ENCODE measurements at regions not wholly inside any gene's neighbourhood (a gene's known extent, or its start where the extent isn't known, plus 50 kb on each side); places are given as distances from the start of the nearest gene placed in this dataset.

GRCh38 chr11:119982517-119983239, 155.2 kb downstream of the TRIM29 start:
- Histone ChIP-seq H3T11ph (ENCODE audit: low read length) (no peak overlapping the region), H2BK12ac (ENCODE audit: insufficient read length, low read depth, low read length) (no peak overlapping the region), H3K79me2 (ENCODE audit: insufficient read depth, low read length) (no peaks in the 10 kb centered on the region), H3K4me2 (ENCODE audit: insufficient read depth, insufficient read length, low read length) (no peak overlapping the region), H3K4me1 (ENCODE audit: insufficient read depth, low read length) (no peaks in the 10 kb centered on the region; the same call in 1 of the 2 replicates), H3K4ac (ENCODE audit: low read depth, low read length) (no peak overlapping the region), H3K79me1 (ENCODE audit: insufficient read depth, low read depth, low read length, poor library complexity, severe bottlenecking) (no peaks in the 10 kb centered on the region), H3K56ac (ENCODE audit: insufficient read length, low read depth, low read length) (no peak overlapping the region), H3K14ac (ENCODE audit: insufficient read depth, low read length) (no peak overlapping the region), H3K18ac (ENCODE audit: insufficient read length, low read depth, low read length) (no peak overlapping the region), H4K8ac (replicated peaks; ENCODE audit: insufficient read length, low read depth, low read length) (no peak overlapping the region), H3K27ac (ENCODE audit: insufficient read length, low read depth, low read length) (no peak overlapping the region), H2BK15ac (ENCODE audit: low read depth, low read length) (no peak overlapping the region), H3K9ac (ENCODE audit: extremely low read depth, insufficient read length, low read length) (no peak overlapping the region), H3K27me3 (ENCODE audit: insufficient read depth, low read length) (no peaks in the 10 kb centered on the region), H3K9me3 (ENCODE audit: control insufficient read depth, low read depth, low read length) (no peaks in the 10 kb centered on the region), H3K23me2 (ENCODE audit: insufficient read length, low read depth, low read length, poor library complexity, severe bottlenecking) (no peaks in the 10 kb centered on the region), H2BK20ac (ENCODE audit: low read depth, low read length, poor library complexity, severe bottlenecking) (no peak overlapping the region), H2AFZ (ENCODE audit: low read length) (no peak overlapping the region), H3K23ac (ENCODE audit: insufficient read length, low read depth, low read length) (no peak overlapping the region), H2BK120ac (ENCODE audit: low read depth, low read length, poor library complexity, severe bottlenecking) (no peak overlapping the region), H4K91ac (ENCODE audit: insufficient read length, low read depth, low read length) (no peak overlapping the region), H2BK5ac (ENCODE audit: insufficient read length, low read length) (no peak overlapping the region), H2AK5ac (ENCODE audit: insufficient read length, low read length) (no peak overlapping the region), H4K20me1 (ENCODE audit: control insufficient read depth, insufficient read depth, insufficient read length) (no peaks in the 10 kb centered on the region), H4K5ac (ENCODE audit: insufficient read length, low read depth, low read length) (no peak overlapping the region)
- peaks cover 10 to 25% of the 10 kb centered on the region in 2 experiments for H3K4me1 Mint-ChIP-seq
- H3K9me3 Mint-ChIP-seq, result no peaks in the 10 kb centered on the region
- no peak for DNase-seq
- H3K27me3 Mint-ChIP-seq (ENCODE audit: low read depth), result peaks cover 52% of the 10 kb centered on the region
- no CpG with 5 or more reads among the region's 16 CpGs for WGBS (ENCODE audit: extremely low coverage, insufficient read length, low lambda C conversion rate)
- H3K36me3 Mint-ChIP-seq (ENCODE audit: insufficient read depth in 1 of 3, low read depth in 3 of 3), result no peaks in the 10 kb centered on the region
- no peak for TF ChIP-seq CTCF (conservative IDR thresholded peaks at IDR 0.05)
- H3K4me3 Mint-ChIP-seq, result no peak overlapping the region
- no peak overlapping the region for H3K27ac Mint-ChIP-seq
